IMR-90 (cell line): ENCODE measurements at regions not wholly inside any gene's neighbourhood (a gene's known extent, or its start where the extent isn't known, plus 50 kb on each side); places are given as distances from the start of the nearest gene placed in this dataset.

Source experiments
- ATAC-seq: fragments of 200-7000 bp; cut with Tn5 transposase; 2 replicates; pipeline ENCODE4 v1.9.1; 2020; ENCODE audit warnings: low read depth, mild to moderate bottlenecking, moderate library complexity
- BruUV-seq: library from RNA; stranded (reverse); fragments of 400-500 nt; replicated peaks from 2 replicates; lab custom pipeline; 2021; lab: Mats Ljungman, UMichigan
- CTCF ChIA-PET: fragments of 300-600 bp; formaldehyde crosslinking; extraction: SDS; loops from one replicate; lab custom pipeline; 2021; ENCODE audit warnings: antibody characterized with exemption; lab: Yijun Ruan, JAX
- POLR2A ChIA-PET: fragments of 300-600 bp; sonication (Branson Sonifier 250); formaldehyde crosslinking; loops from one replicate; lab custom pipeline; 2022; ENCODE audit warnings: antibody characterized with exemption; ENCODE audit not compliant: unreplicated experiment; lab: Charles Lee
- DNase-seq: peaks from one replicate; pipeline ENCODE4 v3.0.0; 2013
- H2AFZ ChIP-seq: replicated peaks from 2 replicates; pipeline ENCODE3; 2013; ENCODE audit warnings: low read length, mild to moderate bottlenecking; ENCODE audit not compliant: poor library complexity
- H2AK5ac ChIP-seq: 2 replicates; pipeline ENCODE4 v1.6.1; 2013; ENCODE audit warnings: low read depth, low read length, inconsistent platforms
- H2AK9ac ChIP-seq: replicated peaks from 2 replicates; pipeline ENCODE3; 2013; ENCODE audit warnings: mild to moderate bottlenecking, low read depth, low read length, moderate library complexity; ENCODE audit not compliant: poor library complexity
- H2BK120ac ChIP-seq: 2 replicates; pipeline ENCODE4 v1.6.1; 2013; ENCODE audit warnings: low read depth, low read length, inconsistent platforms
- H2BK15ac ChIP-seq: 3 replicates; pipeline ENCODE4 v1.6.1; 2013; ENCODE audit warnings: low read depth, low read length, inconsistent platforms
- H2BK20ac ChIP-seq: 2 replicates; pipeline ENCODE4 v1.6.1; 2013; ENCODE audit warnings: low read depth, mild to moderate bottlenecking, inconsistent platforms, low read length, moderate library complexity
- H2BK5ac ChIP-seq: 2 replicates; pipeline ENCODE4 v1.6.1; 2013; ENCODE audit warnings: mild to moderate bottlenecking, low read depth, low read length, inconsistent platforms; ENCODE audit not compliant: poor library complexity, severe bottlenecking
- H3K14ac ChIP-seq: replicated peaks from 2 replicates; pipeline ENCODE4 v1.6.1; 2013; ENCODE audit warnings: low read depth, low read length, inconsistent platforms
- H3K18ac ChIP-seq: 2 replicates; pipeline ENCODE4 v1.6.1; 2013; ENCODE audit warnings: low read depth, low read length, control low read depth
- H3K23ac ChIP-seq: 2 replicates; pipeline ENCODE4 v1.6.1; 2013; ENCODE audit warnings: low read depth, low read length, inconsistent platforms
- H3K27ac ChIP-seq: 2 replicates; pipeline ENCODE4 v1.5.1; 2013; ENCODE audit warnings: mild to moderate bottlenecking, control low read depth, low read length; ENCODE audit not compliant: insufficient read depth
- H3K27me3 ChIP-seq: 2 replicates; pipeline ENCODE4 v1.6.1; 2013; ENCODE audit warnings: low read length; ENCODE audit not compliant: control insufficient read depth, insufficient read depth
- H3K36me3 ChIP-seq: 2 replicates; pipeline ENCODE4 v1.6.1; 2013; ENCODE audit warnings: low read length, mixed read lengths; ENCODE audit not compliant: control insufficient read depth, insufficient read depth
- H3K4ac ChIP-seq: 2 replicates; pipeline ENCODE4 v1.6.1; 2013; ENCODE audit warnings: low read depth, low read length, inconsistent platforms
- H3K4me1 ChIP-seq: 2 replicates; pipeline ENCODE4 v1.6.1; 2013; ENCODE audit warnings: low read length, mixed read lengths; ENCODE audit not compliant: control insufficient read depth, insufficient read depth
- H3K4me2 ChIP-seq: 2 replicates; pipeline ENCODE4 v1.6.1; 2013; ENCODE audit warnings: low read depth, mild to moderate bottlenecking, control low read depth, low read length, moderate library complexity
- H3K4me3 ChIP-seq: 2 replicates; pipeline ENCODE4 v1.5.1; 2013; ENCODE audit warnings: low read depth, mild to moderate bottlenecking, control low read depth, low read length, moderate library complexity; ENCODE audit not compliant: insufficient read depth
- H3K56ac ChIP-seq: 2 replicates; pipeline ENCODE4 v1.6.1; 2013; ENCODE audit warnings: low read length, inconsistent platforms; ENCODE audit not compliant: insufficient read depth; ENCODE audit errors: extremely low read depth
- H3K79me1 ChIP-seq, 2 experiments: 2 replicates each; pipeline ENCODE4 v1.6.1; 2013; ENCODE audit warnings: low read length in 2 of 2, inconsistent platforms in 1 of 2, low read depth in 1 of 2
- H3K9ac ChIP-seq: 2 replicates; pipeline ENCODE4 v1.6.1; 2013; ENCODE audit warnings: low read depth, low read length, control low read depth
- H3K9me1 ChIP-seq: 2 replicates; pipeline ENCODE4 v1.6.1; 2013; ENCODE audit warnings: low read length, inconsistent platforms; ENCODE audit not compliant: insufficient read depth
- H3K9me3 ChIP-seq: 2 replicates; pipeline ENCODE4 v1.6.1; 2013; ENCODE audit warnings: low read length; ENCODE audit not compliant: control insufficient read depth, insufficient read depth
- H4K20me1 ChIP-seq: 2 replicates; pipeline ENCODE4 v1.6.1; 2013; ENCODE audit warnings: low read length, inconsistent platforms; ENCODE audit not compliant: insufficient read depth
- H4K5ac ChIP-seq: 2 replicates; pipeline ENCODE4 v1.6.1; 2013; ENCODE audit warnings: mild to moderate bottlenecking, low read depth, low read length, control low read depth
- H4K8ac ChIP-seq, 2 experiments: 2 replicates each; pipeline ENCODE4 v1.6.1; 2013; ENCODE audit warnings: low read depth in 2 of 2, low read length in 2 of 2, control low read depth in 1 of 2, inconsistent platforms in 1 of 2
- H4K91ac ChIP-seq: 2 replicates; pipeline ENCODE4 v1.6.1; 2013; ENCODE audit warnings: low read depth, low read length, inconsistent platforms; ENCODE audit not compliant: insufficient read depth
- MXI1 ChIP-seq: IDR thresholded peaks from 2 replicates; pipeline ENCODE4 v1.6.1; 2012; ENCODE audit warnings: low read depth, mild to moderate bottlenecking, low read length, moderate library complexity, borderline replicate concordance
- RCOR1 ChIP-seq: IDR thresholded peaks from 2 replicates; pipeline ENCODE4 v1.6.1; 2012; ENCODE audit warnings: mild to moderate bottlenecking, low read length, improper control_type of control experiment; ENCODE audit not compliant: insufficient replicate concordance
- RFX5 ChIP-seq: IDR thresholded peaks from 2 replicates; pipeline ENCODE4 v1.8.0; 2012; ENCODE audit warnings: low read depth, mild to moderate bottlenecking, low read length, moderate library complexity
- WGBS, 2 experiments: methylation state at CpG; one replicate each; pipeline versions ENCODE4 v1.1.5 to v1.1.7; 2013; ENCODE audit warnings: missing lambda C conversion rate in 2 of 2; ENCODE audit not compliant: insufficient read length in 1 of 2; ENCODE audit errors: extremely low coverage in 2 of 2; 5-methylcytosine and 5-hydroxymethylcytosine counted together
- dilution Hi-C: fragments of 300-500 bp; cut with HindIII; formaldehyde crosslinking; loops from one replicate; pipeline ENCODE4 v1.14.3; 2018; ENCODE audit warnings: low sequenced_read_pairs; ENCODE audit not compliant: unreplicated experiment
- in situ Hi-C: fragments of 300-500 bp; cut with MboI; formaldehyde crosslinking; loops from 3 replicates; pipeline ENCODE4 v1.14.3; 2019; ENCODE audit warnings: low sequenced_read_pairs, inconsistent platforms, mixed read lengths
- intact Hi-C: fragments of 100-400 bp; cut with micrococcal nuclease; formaldehyde crosslinking; loops from 2 replicates; pipeline ENCODE4 v1.10.0; 2022

DNA sequence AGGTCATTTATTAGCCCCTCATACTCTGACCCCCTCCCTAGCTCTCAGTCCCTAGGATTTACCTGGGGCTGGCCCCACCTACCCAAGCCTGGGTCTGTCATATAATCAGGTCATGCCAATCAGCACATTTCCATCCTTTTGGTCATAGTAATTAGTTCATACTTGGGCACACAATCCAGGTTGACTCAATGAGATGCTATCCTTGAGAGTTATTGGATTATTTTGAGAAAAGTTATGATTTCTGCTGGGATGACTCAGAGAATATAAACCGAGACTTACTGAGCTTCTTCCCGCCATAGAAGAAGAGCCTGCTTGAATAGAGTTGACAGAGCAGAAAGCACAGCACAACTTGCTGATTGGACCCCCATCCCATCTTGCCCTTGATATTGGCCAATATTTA is 331.5 kb downstream of the CBLN1 start:
- TF ChIP-seq MXI1 = no peak
- TF ChIP-seq RCOR1 = no peak
- no peak for TF ChIP-seq RFX5
- H3K9me3 ChIP-seq = no peaks in the 10 kb centered on the region
- H3K27ac ChIP-seq = no peak overlapping the region
- H4K5ac ChIP-seq = no peak overlapping the region
- no peak overlapping the region for H3K23ac ChIP-seq
- H4K91ac ChIP-seq = no peak overlapping the region
- H3K79me1 ChIP-seq = no peaks in the 10 kb centered on the region
- H3K27me3 ChIP-seq = peaks cover 6% of the 10 kb centered on the region
- in situ Hi-C loops = no loop called here
- H3K9ac ChIP-seq = no peak overlapping the region
- no peaks in the 10 kb centered on the region for H3K9me1 ChIP-seq
- H3K4me1 ChIP-seq = no peaks in the 10 kb centered on the region
- 0 out of 2 replicates have a peak overlapping the region, but pooled peaks have one; percentile 54 for H2BK20ac ChIP-seq
- dilution Hi-C loops = no loop called here
- no peak overlapping the region for H3K56ac ChIP-seq
- CTCF ChIA-PET = no interaction called here
- H4K20me1 ChIP-seq = no peaks in the 10 kb centered on the region
- ATAC-seq (peak; percentile 50; the same call in 1 of the 2 replicates), DNase-seq (peak; percentile 44)
- no peak overlapping the region for H4K8ac ChIP-seq
- no peak overlapping the region for H2BK5ac ChIP-seq
- H2AK9ac ChIP-seq = peak overlapping the region; percentile 46
- H2AFZ ChIP-seq = no peak overlapping the region
- BruUV-seq = no TSS peak
- H2AK5ac ChIP-seq = no peak overlapping the region
- no peak overlapping the region for H3K14ac ChIP-seq
- H3K4ac ChIP-seq = no peak overlapping the region
- peak overlapping the region; percentile 39; the same call in 1 of the 2 replicates for H2BK120ac ChIP-seq
- POLR2A ChIA-PET = no interaction called here
- no peak overlapping the region; the same call in 1 of the 2 replicates for H3K18ac ChIP-seq
- H3K4me3 ChIP-seq = no peak overlapping the region
- intact Hi-C loops = no loop called here
- H3K4me2 ChIP-seq = no peak overlapping the region
- H3K36me3 ChIP-seq = no peaks in the 10 kb centered on the region
- no CpG with 5 or more reads among the region's 2 CpGs for WGBS, 2 experiments
- H2BK15ac ChIP-seq = no peak overlapping the region
